SK-N-DZ (cell line): ENCODE measurements at regions not wholly inside any gene's neighbourhood (a gene's known extent, or its start where the extent isn't known, plus 50 kb on each side); places are given as distances from the start of the nearest gene placed in this dataset.

Experiments
- DNase-seq: peaks from one replicate; pipeline ENCODE4 v3.0.0-alpha.2; 2015; ENCODE audit warnings: low spot score

DNA sequence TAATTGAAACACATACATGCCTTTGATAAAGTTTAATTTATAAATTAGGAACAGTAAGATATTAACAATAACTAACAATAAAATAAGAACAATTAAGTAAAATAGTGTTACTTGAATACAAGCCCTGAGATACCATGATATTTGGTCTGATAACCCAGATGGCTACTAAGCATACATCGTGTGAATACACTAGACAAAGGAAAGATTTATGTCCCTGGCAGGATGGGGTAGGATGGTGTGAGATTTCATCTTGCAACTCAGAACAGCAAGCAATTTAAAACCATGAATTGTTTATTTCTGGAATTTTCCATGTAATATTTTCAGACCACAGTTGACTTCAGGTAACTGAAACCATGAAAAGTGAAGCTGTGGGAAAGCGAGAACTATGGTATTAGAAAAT lies 169.5 kb downstream of the DIPK2A start:
- no peak for DNase-seq

DNA sequence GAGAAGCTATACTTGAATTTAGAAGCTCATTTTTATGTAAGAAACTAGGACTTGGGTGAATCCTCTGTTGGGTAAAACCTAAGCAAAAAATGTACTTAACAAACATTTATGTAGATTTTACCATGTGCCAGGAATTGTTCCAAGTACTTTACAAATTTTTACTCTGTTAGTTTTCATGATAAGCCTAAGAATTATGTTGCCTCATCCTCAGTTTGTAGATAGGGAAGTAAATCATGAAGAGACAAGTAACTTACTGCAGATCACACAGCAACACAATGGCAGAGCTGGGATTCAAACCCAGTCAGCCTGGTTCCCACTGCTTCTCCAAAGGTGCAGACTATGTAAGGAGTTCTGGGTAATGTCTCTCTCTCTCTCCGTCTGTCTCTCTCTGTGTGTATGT lies 169.9 kb downstream of the DIPK2A start:
- no peak for DNase-seq

DNA sequence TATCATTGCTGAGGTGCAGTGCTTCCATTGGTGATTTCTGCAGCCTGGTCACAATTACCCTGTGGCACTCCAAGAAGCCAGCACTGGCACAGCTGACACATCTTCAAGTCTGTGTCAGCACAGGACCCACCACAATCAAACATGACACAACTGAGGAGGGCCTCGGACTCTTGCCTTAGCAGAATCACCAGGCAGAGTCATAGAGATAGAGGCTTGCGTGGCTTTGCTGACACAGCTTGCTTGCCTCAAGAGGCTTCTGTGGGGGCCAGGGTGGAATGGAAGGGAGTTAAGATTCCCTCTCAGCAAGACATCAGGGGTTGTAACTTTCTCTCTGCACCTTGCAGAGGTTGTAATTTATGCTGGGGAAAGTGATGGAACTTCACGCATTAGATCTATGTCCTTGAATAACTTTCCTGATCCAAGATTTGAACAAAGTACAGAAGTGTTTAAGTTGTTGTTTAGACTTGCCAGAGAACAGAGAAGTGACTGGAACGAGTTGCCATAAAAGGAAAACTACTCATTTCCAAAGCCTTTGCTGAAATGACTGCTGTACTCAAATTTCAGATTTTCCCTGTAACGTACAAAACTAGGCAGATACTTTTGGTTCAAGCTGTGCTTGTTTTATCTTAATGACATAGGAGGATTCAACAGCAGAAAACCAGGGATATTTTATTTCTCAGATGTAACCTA lies 170.7 kb downstream of the DIPK2A start:
- no peak for DNase-seq

DNA sequence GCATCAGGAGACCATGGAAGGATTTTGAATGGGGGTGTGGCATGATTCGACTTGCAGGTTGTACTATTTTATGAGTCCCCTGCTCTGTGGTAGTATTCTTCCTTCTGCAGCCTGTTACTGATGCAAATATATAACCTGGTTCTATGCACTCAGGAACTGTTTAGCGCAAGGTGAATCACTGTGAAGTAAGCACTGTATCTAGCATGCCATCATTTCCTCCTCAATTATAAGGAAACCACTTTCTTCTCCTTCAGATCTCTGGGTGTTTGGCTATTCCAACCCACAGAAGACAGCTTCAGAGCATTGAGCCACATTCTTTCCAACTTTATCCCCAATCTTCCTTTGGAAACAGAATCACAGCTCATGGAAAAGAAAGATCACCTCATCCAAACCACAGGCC lies 176.7 kb downstream of the DIPK2A start:
- DNase-seq: no peak

DNA sequence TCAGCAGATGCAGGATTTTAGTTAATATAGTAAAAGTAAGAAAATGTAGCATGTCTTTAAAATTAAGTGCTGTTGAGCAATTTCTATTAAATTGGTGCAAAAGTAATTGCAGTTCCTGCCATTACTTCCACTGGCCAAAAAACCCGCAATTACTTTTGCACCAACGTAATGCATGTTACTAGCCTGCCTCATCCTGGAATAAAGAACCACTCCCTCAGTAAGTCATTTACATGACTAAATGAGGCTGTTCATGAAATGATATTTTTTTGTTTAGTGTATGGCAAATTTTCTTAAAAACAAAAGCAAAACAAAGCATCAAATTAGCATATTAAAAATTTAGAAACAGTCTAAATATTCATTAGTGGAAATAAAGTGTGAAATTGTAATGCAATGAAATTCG lies 180.4 kb downstream of the DIPK2A start:
- DNase-seq: no peak

DNA sequence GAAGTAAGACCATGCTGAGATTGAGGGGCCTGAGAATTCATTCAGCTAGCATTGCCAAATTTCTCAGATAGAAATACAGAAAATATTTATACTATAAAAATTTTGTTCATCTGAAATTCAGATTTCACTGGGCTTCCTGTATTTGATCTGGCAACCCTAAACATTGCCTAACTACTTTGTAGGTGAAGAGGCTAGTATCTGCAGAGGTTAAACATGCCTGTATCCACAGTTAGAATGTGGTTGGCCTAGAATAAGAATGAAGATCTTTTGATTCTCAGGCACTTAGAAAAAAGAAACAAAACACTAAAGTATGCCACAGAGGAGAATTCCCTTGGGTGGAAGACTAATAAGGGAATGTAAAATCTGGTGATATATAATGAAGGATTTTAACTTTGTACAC lies 189.0 kb downstream of the DIPK2A start:
- no peak for DNase-seq

DNA sequence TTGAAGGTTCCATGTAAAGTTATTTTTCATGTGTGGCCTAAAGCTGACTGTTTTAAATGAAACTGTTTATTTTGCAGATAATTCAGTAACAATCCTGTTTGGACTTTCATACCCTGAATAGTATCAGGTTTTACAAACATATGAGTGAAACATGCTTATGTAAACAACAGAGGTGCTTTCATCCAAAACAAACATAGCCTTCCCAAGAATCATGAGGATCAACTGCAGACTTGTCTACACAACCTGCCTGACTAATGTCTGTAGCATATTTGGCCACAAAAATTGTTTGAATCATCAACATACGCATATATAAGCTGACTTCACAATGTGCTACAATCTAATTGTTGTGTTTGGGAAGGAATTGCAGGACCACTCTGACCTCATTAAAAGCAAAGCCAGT lies 190.4 kb downstream of the DIPK2A start:
- no peak for DNase-seq

DNA sequence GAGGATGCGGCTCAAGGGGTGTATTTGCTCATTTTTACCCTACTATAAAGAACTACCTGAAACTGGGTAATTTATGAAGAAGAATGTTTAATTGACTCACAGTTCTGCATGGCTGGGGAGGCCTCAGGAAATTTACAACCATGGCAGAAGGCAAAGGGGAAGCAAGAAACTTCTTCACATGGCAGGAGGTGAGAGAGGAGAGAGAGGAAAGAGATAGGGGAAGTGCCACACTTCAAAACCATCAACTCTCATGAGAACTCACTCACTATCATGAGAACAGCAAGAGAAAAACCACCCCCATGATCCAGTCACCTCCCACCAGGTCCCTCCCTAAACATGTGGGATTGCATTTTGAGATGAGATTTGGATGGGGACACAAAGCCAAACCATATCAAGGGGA lies 192.7 kb downstream of the DIPK2A start:
- DNase-seq: no peak

DNA sequence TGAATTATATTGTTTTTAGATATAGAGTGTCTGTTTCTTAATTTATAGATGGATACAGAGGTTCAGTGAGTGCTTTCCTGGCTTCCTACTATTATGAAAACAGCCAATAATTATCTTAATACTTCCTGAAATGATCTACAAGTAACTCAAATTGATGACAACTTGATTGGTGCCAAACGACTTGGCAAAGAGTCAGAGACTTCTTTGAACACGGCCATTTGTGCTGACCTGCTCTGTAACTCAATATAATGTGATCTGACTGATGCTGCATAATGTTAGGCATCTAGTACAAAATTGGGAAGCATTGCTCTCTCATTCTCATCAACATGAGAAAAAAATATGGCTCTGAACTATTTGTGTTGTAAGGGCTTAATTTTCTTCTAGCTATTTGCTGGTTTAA lies 193.9 kb downstream of the DIPK2A start:
- no peak for DNase-seq

DNA sequence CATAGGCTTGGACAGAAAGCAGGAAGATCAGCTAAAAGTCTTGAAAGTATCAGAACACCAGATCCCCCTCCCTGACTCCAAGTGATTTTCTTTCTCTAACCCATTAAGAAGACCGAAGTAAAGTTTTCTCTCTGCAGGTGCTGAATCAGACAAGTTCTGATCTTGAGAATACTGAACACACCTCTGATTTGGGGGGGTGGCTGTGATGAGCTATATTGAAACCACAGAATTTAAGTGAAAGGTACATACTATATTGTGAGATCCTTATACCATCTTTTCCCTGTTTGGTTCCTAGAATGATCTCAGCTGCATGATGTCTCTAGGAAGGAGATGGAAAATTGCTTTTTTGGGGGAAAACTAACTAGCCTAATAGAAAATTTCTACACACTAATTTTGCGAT lies 196.0 kb downstream of the DIPK2A start:
- no peak for DNase-seq

DNA sequence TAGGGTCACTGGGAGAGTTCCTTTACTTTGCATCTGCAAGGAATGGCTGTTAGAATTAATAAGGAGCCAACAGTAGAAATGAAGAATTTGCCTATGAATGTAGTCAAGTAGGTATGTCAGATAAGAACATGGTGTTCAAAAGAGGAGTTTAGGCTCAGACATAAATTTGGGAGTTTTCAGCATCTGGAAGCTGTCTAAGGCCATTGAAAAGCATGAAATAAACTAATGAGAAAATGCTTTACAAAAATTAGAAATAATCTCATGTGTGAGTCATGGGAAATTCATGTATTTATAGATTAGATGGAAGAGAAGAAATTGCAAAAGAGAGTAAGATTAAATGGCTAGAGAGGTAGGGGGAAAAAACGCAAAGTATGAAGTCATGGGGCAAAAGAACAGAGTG lies 201.9 kb downstream of the DIPK2A start:
- no peak for DNase-seq

DNA sequence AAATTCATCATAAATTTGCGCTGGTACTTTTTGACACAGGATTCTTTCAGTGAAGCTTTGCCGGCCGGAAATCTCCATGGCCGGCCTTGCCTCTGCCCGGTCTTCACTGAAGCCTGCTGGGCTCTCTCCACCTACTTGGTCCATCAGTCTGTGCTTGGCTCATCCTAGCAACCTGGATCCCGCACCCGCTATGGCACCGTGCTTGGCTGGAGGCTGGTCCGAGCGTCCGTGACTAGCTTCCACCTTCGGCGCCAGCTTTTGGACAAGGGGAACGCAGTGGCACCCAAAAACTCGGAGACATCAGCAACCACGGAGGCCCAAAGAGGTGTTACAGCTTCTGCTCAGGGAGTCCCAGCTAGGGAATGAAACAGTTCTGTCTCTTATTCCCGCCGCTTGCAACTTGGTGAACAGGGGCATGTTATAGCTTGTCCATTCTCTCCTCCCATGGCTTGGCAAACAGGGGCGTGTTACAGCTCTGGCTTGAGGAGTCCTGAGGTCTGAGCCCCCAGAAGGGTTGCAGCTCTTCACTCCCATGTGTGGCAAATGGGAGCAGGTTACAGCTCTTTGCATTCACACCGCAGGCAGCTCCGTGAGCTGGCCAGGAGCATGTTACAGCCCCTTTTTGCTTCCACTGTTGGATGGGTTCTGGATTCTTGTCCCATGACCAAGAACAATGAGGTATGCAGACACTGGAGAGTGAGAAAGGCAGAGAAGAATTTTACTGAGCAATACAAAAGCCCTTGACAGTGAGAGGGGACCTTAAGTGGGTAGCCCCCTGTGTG lies 204.2 kb downstream of the DIPK2A start:
- DNase-seq: no peak

DNA sequence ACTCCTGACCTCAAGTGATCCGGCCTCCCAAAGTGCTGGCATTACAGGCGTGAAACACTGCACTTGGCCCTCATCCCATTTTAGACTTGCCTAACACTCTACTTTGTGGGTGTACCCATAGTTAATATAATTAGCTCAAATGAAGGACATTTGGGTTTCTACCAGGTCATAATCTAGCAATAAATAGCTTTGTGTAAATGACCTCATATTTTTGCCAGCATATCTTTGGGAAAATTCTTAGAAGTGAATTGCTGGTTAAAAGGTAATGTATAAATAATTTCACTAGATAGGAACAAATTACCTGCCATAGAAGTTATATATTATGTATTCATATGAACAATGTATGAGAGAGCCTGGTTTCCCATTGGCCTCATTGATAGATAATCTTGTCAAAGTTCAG lies 206.0 kb downstream of the DIPK2A start:
- DNase-seq: no peak

DNA sequence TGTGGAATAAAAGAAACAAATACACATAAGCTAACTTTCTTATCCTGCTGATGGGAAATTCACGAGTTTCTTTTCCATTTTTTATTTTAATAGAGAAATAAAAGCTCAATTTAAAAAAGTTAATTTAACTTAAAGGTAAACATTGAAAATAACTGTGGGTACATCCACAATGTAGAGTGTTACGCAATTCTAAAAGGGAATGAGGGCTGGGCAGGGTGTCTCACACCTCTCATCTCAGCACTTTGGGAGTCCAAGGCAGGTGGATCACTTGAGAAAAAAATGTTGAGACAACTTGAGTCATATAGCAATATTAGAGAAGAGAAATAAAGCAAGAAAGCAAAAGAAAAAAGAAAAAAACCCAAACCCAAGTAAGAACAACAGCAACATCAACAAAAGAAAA lies 207.0 kb downstream of the DIPK2A start:
- DNase-seq: no peak

DNA sequence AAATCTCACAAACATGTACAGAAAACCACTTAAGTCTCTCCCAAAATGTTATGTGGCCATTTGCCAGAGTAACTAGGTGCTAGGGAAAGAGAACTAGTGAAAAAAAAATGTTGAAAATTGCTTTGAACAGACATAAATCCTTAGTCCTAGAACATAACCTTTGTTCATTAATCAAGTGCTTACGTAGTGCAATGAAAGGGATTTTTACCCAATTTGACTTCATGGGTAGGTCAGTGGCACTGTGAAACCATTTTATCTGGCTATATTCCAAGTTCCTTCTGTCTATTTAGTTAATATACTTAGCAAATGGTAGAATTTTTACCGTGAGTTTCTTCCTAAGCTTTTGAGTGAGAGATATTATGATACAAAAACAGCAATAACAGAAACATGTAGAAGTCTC lies 209.4 kb downstream of the DIPK2A start:
- DNase-seq: no peak

DNA sequence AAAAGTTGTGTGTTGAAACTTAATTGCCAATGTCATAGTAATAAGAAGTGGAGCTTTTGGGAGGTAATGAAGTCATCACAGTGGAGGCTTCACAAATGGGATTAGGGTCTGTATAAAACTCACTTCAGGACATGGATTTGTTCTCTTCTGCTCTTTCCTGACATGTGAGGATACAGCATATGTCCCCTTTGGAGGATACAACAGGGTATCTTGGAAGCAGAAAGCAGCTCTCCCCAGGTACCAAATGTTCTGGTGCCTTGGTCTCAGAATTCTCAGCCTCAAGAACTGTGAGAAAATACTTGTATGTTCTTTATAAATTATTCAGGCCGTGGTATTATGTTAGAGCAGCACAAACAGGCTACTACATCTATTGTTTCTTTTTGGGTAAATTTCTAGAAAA lies 210.9 kb downstream of the DIPK2A start:
- no peak for DNase-seq

DNA sequence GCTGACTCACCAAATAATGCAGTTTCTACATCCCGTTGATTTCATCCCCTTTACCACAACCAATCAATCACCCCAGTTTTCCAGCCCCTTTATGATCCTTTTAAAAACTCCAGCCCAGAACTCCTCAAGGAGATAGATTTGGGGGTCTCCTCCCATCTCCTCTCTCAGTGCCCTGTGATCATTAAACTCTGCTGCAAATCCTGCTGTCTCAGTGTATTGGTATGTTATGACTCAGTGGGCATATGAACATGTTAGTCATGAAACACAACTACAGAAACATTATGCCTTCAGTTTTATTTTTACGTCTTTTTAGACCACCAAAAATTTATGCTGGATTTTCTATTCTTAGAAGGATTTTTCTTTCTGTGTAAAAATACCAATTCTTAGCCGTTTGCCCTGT lies 213.7 kb downstream of the DIPK2A start:
- DNase-seq: no peak

DNA sequence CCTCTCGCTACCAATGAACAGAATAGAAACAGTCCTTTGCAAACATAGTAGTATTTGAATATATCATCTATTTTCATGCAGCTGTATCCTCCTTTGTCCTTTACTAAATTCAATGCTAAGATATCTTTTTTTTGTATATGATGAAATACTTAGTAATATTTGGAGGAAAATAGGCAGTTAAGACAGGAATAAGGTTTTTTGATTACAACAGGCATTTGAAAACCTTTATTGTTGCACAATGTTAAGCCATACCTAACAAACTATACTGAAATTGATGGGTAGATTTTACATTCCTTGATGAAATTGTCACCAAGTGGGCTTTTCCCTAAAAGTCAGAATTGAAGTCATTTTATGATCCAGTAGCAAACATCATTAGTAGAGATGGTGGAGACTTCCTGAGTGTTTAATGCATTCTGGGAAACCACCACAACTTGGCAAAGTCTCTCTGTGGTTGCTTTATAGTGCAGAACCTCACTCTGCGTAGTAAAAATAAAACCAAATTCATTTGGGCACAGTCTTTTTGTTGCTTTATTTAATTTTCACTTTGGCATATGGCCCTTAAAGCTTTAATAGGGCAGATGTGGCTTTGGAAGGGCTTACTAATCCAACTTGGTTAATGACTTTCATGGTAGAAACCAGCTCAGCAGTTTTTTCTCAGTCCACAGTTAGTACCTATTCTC lies 216.0 kb downstream of the DIPK2A start:
- DNase-seq: no peak

DNA sequence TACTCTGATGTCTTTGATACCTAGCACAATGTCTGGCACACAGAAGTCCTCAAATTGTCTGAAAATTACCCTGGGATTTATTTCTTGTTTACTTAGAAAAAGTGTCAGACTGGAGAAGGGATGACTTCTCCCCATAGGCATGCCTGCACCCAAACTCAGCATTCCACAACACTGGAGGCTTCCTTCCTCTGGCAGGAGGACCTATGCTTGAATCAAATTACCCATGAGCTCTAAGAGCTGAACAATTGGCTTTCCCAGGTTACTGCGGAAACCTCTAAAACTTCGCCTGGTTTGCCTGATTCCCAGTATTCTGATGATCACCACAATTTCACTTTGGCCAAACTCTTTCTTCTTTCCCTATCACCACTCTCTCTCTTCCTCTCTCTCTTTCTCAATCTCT lies 217.4 kb downstream of the DIPK2A start:
- DNase-seq: no peak

DNA sequence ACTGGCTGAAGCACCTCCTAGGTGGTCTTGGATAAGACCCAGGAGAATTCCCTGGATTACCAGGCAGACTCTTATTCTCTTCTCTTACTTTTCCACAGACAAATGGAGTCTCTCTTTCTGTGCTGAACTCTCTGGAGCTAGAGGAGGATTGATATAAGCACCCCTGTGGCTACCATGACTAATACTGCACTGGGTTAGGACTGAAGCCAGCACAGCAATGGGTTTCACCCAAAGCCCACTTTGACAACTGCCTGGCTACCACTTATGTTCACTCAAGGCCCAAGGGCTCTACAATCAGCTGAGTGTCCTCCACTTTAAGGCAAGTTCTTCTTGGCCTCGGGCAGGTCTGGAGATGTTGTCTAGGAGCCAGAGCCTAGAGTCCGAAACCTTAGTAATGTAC lies 225.5 kb downstream of the DIPK2A start:
- no peak for DNase-seq

DNA sequence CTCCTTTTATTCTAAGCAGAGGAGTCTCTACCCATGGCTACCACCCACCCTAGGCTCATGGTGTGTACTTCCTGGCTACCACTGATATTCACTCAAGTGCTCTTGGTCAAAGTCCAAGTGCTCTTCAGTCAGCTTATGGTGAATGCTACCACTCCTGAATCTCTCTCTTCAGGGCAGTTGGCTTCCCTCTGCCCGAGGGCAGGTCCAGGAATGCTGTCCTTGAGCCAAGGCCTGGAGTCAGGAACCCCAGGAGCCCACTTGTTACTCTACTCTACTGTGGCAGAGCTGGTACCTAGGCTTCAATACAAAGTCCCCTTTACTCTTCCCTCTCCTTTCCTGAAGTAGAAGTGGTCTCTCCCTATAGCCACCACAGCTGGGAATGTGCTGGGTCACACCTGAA lies 226.0 kb downstream of the DIPK2A start:
- no peak for DNase-seq

DNA sequence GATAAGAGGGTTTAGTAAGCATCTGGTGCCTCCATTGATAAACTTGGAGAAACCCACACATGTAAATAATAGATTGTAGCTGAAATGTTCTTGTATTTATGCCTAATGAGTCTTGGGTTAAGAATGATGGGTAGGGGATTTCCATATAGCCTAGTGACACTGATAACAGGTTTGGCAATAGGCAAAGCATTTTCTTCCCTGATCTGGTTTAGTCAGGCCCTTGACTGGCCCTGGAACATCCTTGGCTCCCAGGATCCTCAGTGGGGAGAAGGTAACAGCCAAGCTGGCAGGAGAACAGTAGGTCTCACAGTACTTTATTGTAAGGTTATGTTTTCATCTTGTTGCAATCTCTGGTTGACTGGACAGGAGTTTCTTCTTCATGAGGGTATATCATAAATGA lies 228.4 kb downstream of the DIPK2A start:
- no peak for DNase-seq

DNA sequence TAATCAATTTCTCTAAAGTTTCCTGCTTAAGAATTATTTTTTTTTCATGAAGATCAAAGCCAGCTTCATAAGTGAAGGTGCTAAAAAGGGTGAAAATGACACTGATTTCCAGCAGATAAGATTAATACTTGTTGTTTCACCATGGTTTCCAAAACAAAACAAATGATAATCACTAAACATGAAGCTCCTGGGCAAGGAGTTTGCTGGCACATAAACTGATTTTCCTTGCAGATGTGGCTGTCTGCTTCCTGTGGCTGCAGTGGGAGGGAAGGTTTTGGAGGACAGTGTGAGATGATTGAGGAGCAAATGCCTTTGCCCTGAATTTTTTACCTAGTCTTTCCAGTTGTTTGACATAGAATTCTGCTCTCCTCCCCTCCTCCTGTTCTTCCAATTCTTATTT lies 228.8 kb downstream of the DIPK2A start:
- DNase-seq: no peak
